ENCODE measurements at regions not wholly inside any gene's neighbourhood (a gene's known extent, or its start where the extent isn't known, plus 50 kb on each side); places are given as distances from the start of the nearest gene placed in this dataset.

- Histone ChIP-seq H3K27ac (no peak overlapping the region), H3K4me1 (no peaks in the 10 kb centered on the region), H3K9me3 (no peaks in the 10 kb centered on the region), H3K4me2 (no peak overlapping the region), H3K4me3 (no peak overlapping the region)
- no peak for TF ChIP-seq HES2 (IDR thresholded peaks at IDR 0.05)
- TF ChIP-seq SMC3 (IDR thresholded peaks at IDR 0.05), result no peak
- no peak for TF ChIP-seq CBX2 (IDR thresholded peaks at IDR 0.05; ENCODE audit: borderline replicate concordance, low read depth)
- no peak for TF ChIP-seq BCL3 (IDR thresholded peaks at IDR 0.05)
- no peak for TF ChIP-seq ELK1 (IDR thresholded peaks at IDR 0.05; ENCODE audit: low read depth, low read length)
- no peak for TF ChIP-seq BHLHE40 (IDR thresholded peaks at IDR 0.05; ENCODE audit: low read depth, low read length)
- no peak for TF ChIP-seq CBX8 (IDR thresholded peaks at IDR 0.05)
- no peak for TF ChIP-seq HOXB13 (CRISPR knock-in tag; IDR thresholded peaks at IDR 0.05; ENCODE audit: low read depth)
- no peak for TF ChIP-seq FOSB (CRISPR knock-in tag; IDR thresholded peaks at IDR 0.05)
- TF ChIP-seq ESRRA (IDR thresholded peaks at IDR 0.05; ENCODE audit: borderline replicate concordance, low read length), result no peak
- ChIA-PET CTCF (interaction anchor here (0.6 to 2.1 kb wide), 3 partner anchors 13 to 52 kb away, joined by 3 to 6 read pairs (median 3); no protein-coding TSS in a partner anchor), POLR2A (interaction anchor here (0.5 kb wide), 1 partner anchor 344 kb away, joined by 3 read pairs; no protein-coding TSS in a partner anchor)
- ATAC-seq, result no peak
- peak; percentile 59 for FAIRE-seq
- no peak for DNase-seq (ENCODE audit: low read depth in 1 of 2, low spot score in 1 of 2)
These were observed 528.4 kb upstream of the SOX9 start for GRCh38 chr17:71592431-71592830.

GRCh38 chr17:71593078-71593477 is 527.7 kb upstream of the SOX9 start:
- H3K4me1 ChIP-seq, result no peaks in the 10 kb centered on the region
- TF ChIP-seq HOXB5 (CRISPR knock-in tag; IDR thresholded peaks at IDR 0.05) (no peak), MAX (IDR thresholded peaks at IDR 0.05) (no peak), FOXS1 (CRISPR knock-in tag; IDR thresholded peaks at IDR 0.05) (no peak), ATOH8 (CRISPR knock-in tag; IDR thresholded peaks at IDR 0.05; ENCODE audit: low read depth) (no peak), USF2 (IDR thresholded peaks at IDR 0.05) (no peak), EHMT2 (IDR thresholded peaks at IDR 0.05; ENCODE audit: low read depth) (no peak), FOSB (CRISPR knock-in tag; IDR thresholded peaks at IDR 0.05) (no peak), PBX3 (IDR thresholded peaks at IDR 0.05) (no peak), HMGXB4 (CRISPR knock-in tag; IDR thresholded peaks at IDR 0.05; ENCODE audit: borderline replicate concordance) (no peak), POLR2A (IDR thresholded peaks at IDR 0.05; ENCODE audit: low read length) (no peak), CBX8 (IDR thresholded peaks at IDR 0.05) (no peak), RNF2 (IDR thresholded peaks at IDR 0.05; ENCODE audit: borderline replicate concordance, low read depth) (no peak), REST (IDR thresholded peaks at IDR 0.05) (no peak), KDM5A (IDR thresholded peaks at IDR 0.05) (no peak), HEYL (CRISPR knock-in tag; IDR thresholded peaks at IDR 0.05) (no peak)
- POLR2A ChIA-PET, result no interaction called here
- ATAC-seq, result no peak
- CTCF ChIA-PET, result interaction anchor here (0.6 to 2.1 kb wide), 3 partner anchors 14 to 53 kb away, joined by 3 to 6 read pairs (median 3); no protein-coding TSS in a partner anchor
- no peak overlapping the region for H3K27ac ChIP-seq
- WGBS (ENCODE audit: missing lambda C conversion rate), result 74% methylated on average over 1 of the region's 1 CpG
- no peak for FAIRE-seq
- H3K4me3 ChIP-seq, result no peak overlapping the region
- DNase-seq (ENCODE audit: low read depth in 1 of 2, low spot score in 1 of 2), result no peak
- H3K9me3 ChIP-seq, result no peaks in the 10 kb centered on the region
- no peak overlapping the region for H3K4me2 ChIP-seq
